Testis (tissue), 2 donors: ENCODE measurements at regions not wholly inside any gene's neighbourhood (a gene's known extent, or its start where the extent isn't known, plus 50 kb on each side); places are given as distances from the start of the nearest gene placed in this dataset.

Experiments used
- CTCF ChIP-seq, 3 experiments: fragments of 450-650 bp in 2 of 3; fragments of 200-600 bp in 1 of 3; sonication (generic) in 1 of 3; IDR thresholded peaks; one replicate each; pipeline ENCODE4 v1.5.1; 2016 to 2019; ENCODE audit warnings: antibody characterized with exemption in 3 of 3, mild to moderate bottlenecking in 2 of 3, moderate library complexity in 1 of 3
- POLR2A ChIP-seq: fragments of 450-650 bp; IDR thresholded peaks from one replicate; pipeline ENCODE4 v1.6.1; 2017; ENCODE audit warnings: antibody characterized with exemption, mild to moderate bottlenecking, moderate library complexity

GRCh38 chr6:168939041-168939440 is 314.6 kb downstream of the THBS2 start:
- TF ChIP-seq POLR2A (no peak), CTCF (IDR thresholded peaks at IDR 0.05) (no peak)
